Mesenchymal stem cell (in vitro differentiated cells and primary cell): ENCODE measurements at regions not wholly inside any gene's neighbourhood (a gene's known extent, or its start where the extent isn't known, plus 50 kb on each side); places are given as distances from the start of the nearest gene placed in this dataset.
"Not testable (repeated sequence)": the region's sequence is repeated elsewhere in the genome, so short reads cannot be mapped to it uniquely, and the experiment has no call there.

ENCODE experiments used
- DNase-seq: peaks from one replicate; pipeline ENCODE4 v3.0.0-alpha.2; 2013
- H2AFZ ChIP-seq: one replicate; pipeline ENCODE4 v1.6.1; 2013; ENCODE audit warnings: low read depth, mild to moderate bottlenecking, control low read depth, inconsistent platforms, low read length, moderate library complexity
- H2AK5ac ChIP-seq: 2 replicates; pipeline ENCODE4 v1.6.1; 2013; ENCODE audit warnings: low read length, moderate library complexity, mild to moderate bottlenecking, inconsistent platforms; ENCODE audit not compliant: severe bottlenecking
- H2BK120ac ChIP-seq: one replicate; pipeline ENCODE4 v1.6.1; 2013; ENCODE audit warnings: low read depth, mild to moderate bottlenecking, inconsistent platforms, low read length, moderate library complexity
- H2BK12ac ChIP-seq, 2 experiments: one replicate each; pipeline ENCODE4 v1.6.1; 2013; ENCODE audit warnings: inconsistent platforms in 2 of 2, low read length in 2 of 2, mild to moderate bottlenecking in 2 of 2, moderate library complexity in 2 of 2, control low read depth in 1 of 2
- H2BK15ac ChIP-seq: one replicate; pipeline ENCODE4 v1.6.1; 2013; ENCODE audit warnings: mild to moderate bottlenecking, low read depth, inconsistent platforms; ENCODE audit not compliant: poor library complexity, severe bottlenecking
- H2BK5ac ChIP-seq: 2 replicates; pipeline ENCODE4 v1.6.1; 2013; ENCODE audit warnings: low read depth, mild to moderate bottlenecking, low read length, control low read depth, inconsistent platforms; ENCODE audit not compliant: poor library complexity, severe bottlenecking
- H3K14ac ChIP-seq, 2 experiments: one replicate each; pipeline ENCODE4 v1.6.1; 2013; ENCODE audit warnings: inconsistent platforms in 2 of 2, low read length in 2 of 2, control low read depth in 1 of 2, mild to moderate bottlenecking in 1 of 2, moderate library complexity in 1 of 2
- H3K18ac ChIP-seq, 2 experiments: one replicate each; pipeline ENCODE4 v1.6.1; 2013; ENCODE audit warnings: inconsistent platforms in 2 of 2, low read length in 2 of 2, control low read depth in 1 of 2, low read depth in 1 of 2, mild to moderate bottlenecking in 1 of 2
- H3K23ac ChIP-seq, 2 experiments: one replicate each; pipeline ENCODE4 v1.6.1; 2013; ENCODE audit warnings: inconsistent platforms in 2 of 2, low read length in 2 of 2, mild to moderate bottlenecking in 2 of 2, moderate library complexity in 2 of 2, control low read depth in 1 of 2
- H3K27ac ChIP-seq: 2 replicates; pipeline ENCODE4 v1.5.1; 2013; ENCODE audit warnings: mild to moderate bottlenecking, moderate library complexity, low read length, control low read depth, inconsistent platforms; ENCODE audit not compliant: poor library complexity, severe bottlenecking
- H3K27me3 ChIP-seq, 2 experiments: 2 replicates each; pipeline versions ENCODE4 v1.6.1 to v1.7.0; 2013; ENCODE audit warnings: low read length in 2 of 2, mild to moderate bottlenecking in 2 of 2, moderate library complexity in 2 of 2, control low read depth in 1 of 2, inconsistent platforms in 1 of 2; ENCODE audit not compliant: control insufficient read depth in 1 of 2, insufficient read depth in 1 of 2
- H3K36me3 ChIP-seq, 2 experiments: 2 replicates each; pipeline versions ENCODE4 v1.6.1 to v1.7.0; 2013; ENCODE audit warnings: low read length in 2 of 2, control low read depth in 1 of 2, inconsistent platforms in 1 of 2, low read depth in 1 of 2, mild to moderate bottlenecking in 1 of 2; ENCODE audit not compliant: insufficient read depth in 2 of 2, control insufficient read depth in 1 of 2
- H3K4ac ChIP-seq, 2 experiments: one replicate each; pipeline ENCODE4 v1.6.1; 2013; ENCODE audit warnings: inconsistent platforms in 2 of 2, low read length in 2 of 2, mild to moderate bottlenecking in 2 of 2, moderate library complexity in 2 of 2, control low read depth in 1 of 2, low read depth in 1 of 2
- H3K4me1 ChIP-seq: 2 replicates; pipeline ENCODE4 v1.6.1; 2013; ENCODE audit warnings: low read depth, low read length, control low read depth; ENCODE audit not compliant: control insufficient read depth, insufficient read depth
- H3K4me2 ChIP-seq: 2 replicates; pipeline ENCODE4 v1.6.1; 2013; ENCODE audit warnings: low read length, mild to moderate bottlenecking, inconsistent platforms; ENCODE audit not compliant: poor library complexity, severe bottlenecking
- H3K4me3 ChIP-seq, 2 experiments: 2 replicates each; pipeline versions ENCODE4 v1.5.1 to v1.7.0; 2013; ENCODE audit warnings: low read length in 2 of 2, mild to moderate bottlenecking in 2 of 2, control low read depth in 1 of 2, low read depth in 1 of 2; ENCODE audit not compliant: insufficient read depth in 1 of 2
- H3K79me1 ChIP-seq: replicated peaks from 2 replicates; pipeline ENCODE4 v1.6.1; 2013; ENCODE audit warnings: mild to moderate bottlenecking, control low read depth, low read length, inconsistent platforms; ENCODE audit not compliant: poor library complexity, severe bottlenecking
- H3K9ac ChIP-seq: 2 replicates; pipeline ENCODE4 v1.7.0; 2013; ENCODE audit warnings: mild to moderate bottlenecking, low read length, moderate library complexity
- H3K9me3 ChIP-seq: 2 replicates; pipeline ENCODE4 v1.7.0; 2013; ENCODE audit warnings: mild to moderate bottlenecking, low read length; ENCODE audit not compliant: control insufficient read depth
- H4K8ac ChIP-seq: one replicate; pipeline ENCODE4 v1.6.1; 2013; ENCODE audit warnings: inconsistent platforms, mild to moderate bottlenecking, low read length, moderate library complexity
- H4K91ac ChIP-seq: one replicate; pipeline ENCODE4 v1.6.1; 2013; ENCODE audit warnings: mild to moderate bottlenecking, low read length, inconsistent platforms
- WGBS: methylation state at CpG from one replicate; pipeline ENCODE4 v1.1.7; 2013; ENCODE audit warnings: mixed read lengths; 5-methylcytosine and 5-hydroxymethylcytosine counted together

- H3K18ac ChIP-seq, result no peak overlapping the region
- no peaks in the 10 kb centered on the region for H3K36me3 ChIP-seq
- no peaks in the 10 kb centered on the region for H3K79me1 ChIP-seq
- 68% methylated on average over 11 of the region's 11 CpGs for WGBS
- no peaks in the 10 kb centered on the region for H3K4me1 ChIP-seq
- H3K23ac ChIP-seq, result no peak overlapping the region
- H3K4ac ChIP-seq, result no peak overlapping the region
- no peak overlapping the region for H2AFZ ChIP-seq
- H3K14ac ChIP-seq, result no peak overlapping the region
- H3K9ac ChIP-seq, result no peak overlapping the region
- H3K27me3 ChIP-seq, result no peaks in the 10 kb centered on the region
- no peak overlapping the region for H3K4me2 ChIP-seq
- no peak overlapping the region for H2BK5ac ChIP-seq
- no peak overlapping the region for H4K8ac ChIP-seq
- H3K4me3 ChIP-seq, result no peak overlapping the region
- no peak for DNase-seq
- H2BK120ac ChIP-seq, result no peak overlapping the region
- H2BK12ac ChIP-seq, result no peak overlapping the region
- H2BK15ac ChIP-seq, result no peak overlapping the region
- no peaks in the 10 kb centered on the region for H3K9me3 ChIP-seq
- no peak overlapping the region for H4K91ac ChIP-seq
- H3K27ac ChIP-seq, result no peak overlapping the region
- no peak overlapping the region for H2AK5ac ChIP-seq
Measured at GRCh38 chr14:105880616-105881015, 354.2 kb downstream of the TMEM121 start.

- 72% methylated on average over 18 of the region's 18 CpGs for WGBS
- no peak overlapping the region for H3K9ac ChIP-seq
- no peak overlapping the region for H2AK5ac ChIP-seq
- H2AFZ ChIP-seq, result no peak overlapping the region
- no peak overlapping the region for H4K8ac ChIP-seq
- H3K4me1 ChIP-seq, result no peaks in the 10 kb centered on the region
- no peak overlapping the region for H2BK5ac ChIP-seq
- H4K91ac ChIP-seq, result no peak overlapping the region
- H3K18ac ChIP-seq, result no peak overlapping the region
- H3K9me3 ChIP-seq, result no peaks in the 10 kb centered on the region
- no peak overlapping the region for H3K23ac ChIP-seq
- H2BK12ac ChIP-seq, result no peak overlapping the region
- no peaks in the 10 kb centered on the region for H3K36me3 ChIP-seq
- H2BK120ac ChIP-seq, result no peak overlapping the region
- DNase-seq, result no peak
- no peak overlapping the region for H3K14ac ChIP-seq
- H3K27ac ChIP-seq, result no peak overlapping the region
- no peak overlapping the region for H2BK15ac ChIP-seq
- H3K4ac ChIP-seq, result no peak overlapping the region
- H3K79me1 ChIP-seq, result no peaks in the 10 kb centered on the region
- H3K27me3 ChIP-seq, result no peaks in the 10 kb centered on the region
- no peak overlapping the region for H3K4me2 ChIP-seq
- no peak overlapping the region for H3K4me3 ChIP-seq
Measured at GRCh38 chr14:105881021-105881930, 354.9 kb downstream of the TMEM121 start.

- H3K4me1 ChIP-seq, H2BK15ac ChIP-seq, H3K27me3 ChIP-seq, H3K36me3 ChIP-seq, H3K9me3 ChIP-seq, H2BK5ac ChIP-seq, H3K4me3 ChIP-seq, H2BK120ac ChIP-seq, H4K8ac ChIP-seq, H3K4ac ChIP-seq, H2BK12ac ChIP-seq, H2AFZ ChIP-seq, H4K91ac ChIP-seq, H3K4me2 ChIP-seq, H3K9ac ChIP-seq, H3K79me1 ChIP-seq, H3K14ac ChIP-seq, H3K27ac ChIP-seq, H3K18ac ChIP-seq, DNase-seq, H3K23ac ChIP-seq, H2AK5ac ChIP-seq: not testable (repeated sequence)
- 65% methylated on average over 4 of the region's 10 CpGs for WGBS
Measured at GRCh38 chr14:105882011-105882410, 355.6 kb downstream of the TMEM121 start.

DNA sequence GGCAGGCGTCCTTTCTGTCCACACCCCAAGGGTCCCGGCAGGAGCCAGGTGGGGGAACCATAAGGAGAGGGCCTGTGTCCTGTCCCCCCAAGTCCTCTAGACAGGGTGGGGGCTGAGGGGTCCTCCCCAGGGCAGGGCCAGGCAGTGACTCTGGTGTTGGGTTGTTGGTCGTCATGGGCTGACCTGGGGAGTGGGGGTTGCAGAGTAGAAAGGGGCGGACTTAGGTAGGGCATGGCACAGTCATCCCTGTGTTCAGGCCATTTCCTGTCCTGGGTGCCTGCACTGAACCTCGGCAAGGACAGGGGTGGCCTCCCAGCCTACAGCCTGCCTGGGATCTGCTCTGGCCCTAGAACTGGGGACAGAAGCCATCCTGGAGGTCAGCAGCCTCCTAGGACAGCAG, 356.2 kb downstream of the TMEM121 start:
- WGBS, result 81% methylated on average over 5 of the region's 5 CpGs
- Histone ChIP-seq H2BK15ac (no peak overlapping the region), H3K23ac (no peak overlapping the region), H2BK12ac (no peak overlapping the region), H3K36me3 (no peaks in the 10 kb centered on the region), H3K18ac (no peak overlapping the region), H3K9ac (no peak overlapping the region), H2BK120ac (no peak overlapping the region), H3K79me1 (no peaks in the 10 kb centered on the region), H3K4me2 (no peak overlapping the region), H4K91ac (no peak overlapping the region), H3K4ac (no peak overlapping the region), H3K4me1 (no peaks in the 10 kb centered on the region), H2AFZ (no peak overlapping the region), H3K4me3 (no peak overlapping the region), H3K14ac (no peak overlapping the region), H2AK5ac (no peak overlapping the region), H3K9me3 (no peaks in the 10 kb centered on the region), H2BK5ac (no peak overlapping the region), H3K27me3 (no peaks in the 10 kb centered on the region), H3K27ac (no peak overlapping the region), H4K8ac (no peak overlapping the region)
- DNase-seq, result no peak
